ENCODE measurements at regions not wholly inside any gene's neighbourhood (a gene's known extent, or its start where the extent isn't known, plus 50 kb on each side); places are given as distances from the start of the nearest gene placed in this dataset.

DNA sequence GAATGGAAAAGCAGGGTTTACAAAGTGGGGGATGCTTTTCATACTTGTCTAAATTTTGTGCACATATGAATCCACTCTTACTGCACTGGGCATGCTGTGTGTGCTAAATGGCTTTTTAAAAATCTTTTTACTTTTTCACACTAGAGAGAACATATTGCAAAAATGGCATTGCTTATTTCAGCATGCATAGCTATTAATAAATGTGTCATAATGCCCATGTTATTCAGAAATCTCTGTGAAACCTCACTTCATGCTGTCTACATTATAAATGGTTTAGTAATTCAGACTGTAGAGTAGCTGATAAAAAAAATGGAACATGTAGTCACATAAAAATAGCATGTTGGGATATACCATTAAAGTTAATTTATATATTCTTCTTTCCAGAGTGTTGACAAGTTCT lies 593.8 kb downstream of the RPL10L start:
- TF ChIP-seq ZNF274 (IDR thresholded peaks at IDR 0.05; ENCODE audit: low read depth, low read length) (no peak), SUZ12 (IDR thresholded peaks at IDR 0.05; ENCODE audit: extremely low read depth, insufficient read depth, insufficient read length) (no peak), YY1 (IDR thresholded peaks at IDR 0.05; ENCODE audit: insufficient read depth, insufficient read length) (no peak)
